Ascending aorta (tissue), 2 donors: ENCODE measurements at regions not wholly inside any gene's neighbourhood (a gene's known extent, or its start where the extent isn't known, plus 50 kb on each side); places are given as distances from the start of the nearest gene placed in this dataset.

Source experiments
- DNase-seq, 2 donors: peaks; one replicate each; pipeline ENCODE4 v3.0.0-alpha.2; 2019; ENCODE audit warnings: low spot score in 2 of 2
- H3K27ac ChIP-seq, 2 donors: fragments of 200-600 bp; sonication (generic); one replicate each; pipeline ENCODE4 v1.5.1; 2016 to 2017; ENCODE audit warnings: mild to moderate bottlenecking in 1 of 2
- H3K27me3 ChIP-seq: fragments of 200-600 bp; sonication (generic); one replicate; pipeline ENCODE4 v1.5.1; 2017
- H3K36me3 ChIP-seq, 2 donors: fragments of 200-600 bp; sonication (generic); one replicate each; pipeline ENCODE4 v1.5.1; 2016
- H3K4me1 ChIP-seq, 2 donors: fragments of 200-600 bp; sonication (generic); one replicate each; pipeline ENCODE4 v1.5.1; 2016 to 2017; ENCODE audit warnings: mild to moderate bottlenecking in 1 of 2
- H3K4me3 ChIP-seq, 2 donors: fragments of 200-600 bp; sonication (generic); one replicate each; pipeline ENCODE4 v1.5.1; 2016 to 2017; ENCODE audit warnings: mild to moderate bottlenecking in 1 of 2
- H3K9me3 ChIP-seq, 2 donors: fragments of 200-600 bp; sonication (generic); one replicate each; pipeline ENCODE4 v1.5.1; 2016
- CTCF ChIP-seq, 3 experiments: fragments of 200-600 bp in 2 of 3; fragments of 450-650 bp in 1 of 3; sonication (generic) in 2 of 3; IDR thresholded peaks; one replicate each; pipeline ENCODE4 v1.5.1; 2016 to 2019; ENCODE audit warnings: antibody characterized with exemption in 3 of 3, mild to moderate bottlenecking in 1 of 3, moderate library complexity in 1 of 3
- intact Hi-C: fragments of 100-400 bp; cut with DNase I; formaldehyde crosslinking; loops from one replicate; pipeline ENCODE4 v1.15.1; 2023

DNA sequence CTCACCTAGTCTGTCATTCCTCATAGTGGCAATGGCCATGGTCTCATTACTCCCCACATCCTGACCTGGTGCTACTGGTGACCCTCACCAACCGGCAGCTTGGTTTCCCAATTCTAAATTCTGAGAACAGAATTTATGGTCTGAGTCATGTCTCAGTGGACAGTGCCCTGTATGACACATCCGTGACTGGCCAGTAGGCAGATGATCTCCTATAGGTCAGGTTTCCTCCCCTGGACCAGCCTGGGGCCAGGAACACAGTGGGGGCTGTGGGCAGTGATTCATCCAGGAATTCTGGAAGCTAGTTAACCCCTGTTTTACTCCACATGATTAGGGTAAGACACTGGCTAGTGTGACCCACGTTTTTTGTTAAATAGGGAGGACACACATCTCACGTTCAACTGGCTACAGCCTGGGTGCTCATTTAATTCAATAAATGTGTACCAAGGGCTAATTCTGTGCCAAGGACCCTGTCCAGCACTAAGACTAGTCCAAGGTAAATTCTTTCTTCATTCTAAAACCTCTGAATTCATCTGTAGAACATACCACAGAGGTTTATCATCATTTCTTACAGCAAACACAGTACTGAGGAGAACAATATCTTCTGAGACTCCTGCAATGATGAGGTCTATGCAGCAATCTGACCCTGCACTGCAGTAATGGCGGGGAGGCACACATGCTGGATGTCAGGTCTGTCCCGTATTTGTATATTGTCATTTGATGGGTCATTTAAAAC lies 249.6 kb upstream of the TBX3 start:
- no peak for DNase-seq
- no peaks in the 10 kb centered on the region for H3K27me3 ChIP-seq
- intact Hi-C loops, result no loop called here
- H3K4me1 ChIP-seq, result no peaks in the 10 kb centered on the region
- no peaks in the 10 kb centered on the region for H3K36me3 ChIP-seq
- no peak overlapping the region for H3K4me3 ChIP-seq
- no peak for TF ChIP-seq CTCF (IDR thresholded peaks at IDR 0.05)
- peaks cover 0 to 3% of the 10 kb centered on the region in 2 donors for H3K9me3 ChIP-seq
- no peak overlapping the region for H3K27ac ChIP-seq

GRCh38 chr12:114932806-114933205 lies 248.8 kb upstream of the TBX3 start:
- no peak overlapping the region for H3K27ac ChIP-seq

DNA sequence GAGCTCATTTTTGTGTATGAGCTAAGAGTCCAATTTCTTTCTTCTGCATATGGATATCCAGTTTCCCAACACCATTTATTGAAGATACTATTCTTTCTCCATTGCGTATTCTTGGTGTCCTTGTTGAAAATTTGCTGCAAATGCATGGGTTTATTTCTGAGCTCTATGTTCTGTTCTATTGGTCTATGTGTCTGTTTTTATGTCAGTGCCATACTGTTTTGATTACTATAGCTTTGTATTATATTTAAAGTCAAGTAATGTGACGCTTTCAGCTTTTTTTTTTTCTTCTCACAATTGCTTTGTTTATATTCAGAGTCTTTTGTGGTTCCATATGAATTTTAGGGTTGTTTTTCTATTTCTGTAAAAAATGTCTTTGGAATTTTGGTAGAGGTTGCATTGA lies 247.1 kb upstream of the TBX3 start:
- Histone ChIP-seq H3K4me3 (no peak overlapping the region), H3K27ac (no peak overlapping the region), H3K4me1 (no peaks in the 10 kb centered on the region), H3K9me3 (peaks cover 0 to 3% of the 10 kb centered on the region in 2 donors), H3K36me3 (no peaks in the 10 kb centered on the region), H3K27me3 (no peaks in the 10 kb centered on the region)
- TF ChIP-seq CTCF (IDR thresholded peaks at IDR 0.05), result no peak
- no peak for DNase-seq
- intact Hi-C loops, result no loop called here

More at GRCh38 chr12:114932806-114933205, 248.8 kb upstream of the TBX3 start:
- no peaks in the 10 kb centered on the region for H3K36me3 ChIP-seq
- no peak for DNase-seq
- no peak overlapping the region for H3K4me3 ChIP-seq
- no peak for TF ChIP-seq CTCF (IDR thresholded peaks at IDR 0.05)
- H3K4me1 ChIP-seq, result no peaks in the 10 kb centered on the region
- intact Hi-C loops, result no loop called here
- peaks cover 0 to 3% of the 10 kb centered on the region in 2 donors for H3K9me3 ChIP-seq
- H3K27me3 ChIP-seq, result no peaks in the 10 kb centered on the region

- Histone ChIP-seq H3K27ac (no peak overlapping the region), H3K27me3 (no peaks in the 10 kb centered on the region), H3K4me1 (no peaks in the 10 kb centered on the region), H3K36me3 (no peaks in the 10 kb centered on the region), H3K4me3 (no peak overlapping the region), H3K9me3 (peaks cover 0 to 3% of the 10 kb centered on the region in 2 donors)
- intact Hi-C loops, result no loop called here
- DNase-seq, result no peak
- TF ChIP-seq CTCF (IDR thresholded peaks at IDR 0.05), result no peak
These were observed 242.4 kb upstream of the TBX3 start for GRCh38 chr12:114926341-114926740.

DNA sequence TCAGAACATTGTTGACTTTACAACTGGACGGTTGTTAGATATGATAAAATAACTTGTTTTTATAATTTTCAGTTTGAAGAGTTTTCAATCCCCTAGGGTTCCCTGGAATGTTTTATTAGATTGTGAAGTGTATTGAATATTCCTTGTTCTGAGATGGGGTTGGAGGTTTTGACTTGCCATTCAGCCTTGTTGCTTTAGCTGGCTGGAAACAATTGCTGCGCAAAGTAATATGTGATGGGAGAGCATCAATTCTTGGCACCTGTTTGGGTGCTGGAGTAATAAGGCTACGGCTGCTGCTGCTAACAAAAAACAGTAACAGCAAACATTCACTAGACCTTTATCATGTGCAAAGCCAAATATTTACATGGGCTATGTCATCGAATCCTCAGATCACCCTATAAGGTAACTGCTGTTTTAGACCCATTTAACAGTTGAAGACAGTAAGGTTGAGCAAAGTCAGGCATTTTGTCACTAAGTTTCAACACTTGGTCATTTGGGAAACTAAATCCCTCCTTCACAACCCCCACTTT lies 241.0 kb upstream of the TBX3 start:
- Histone ChIP-seq H3K4me1 (no peaks in the 10 kb centered on the region), H3K27me3 (no peaks in the 10 kb centered on the region), H3K9me3 (no peaks in the 10 kb centered on the region), H3K4me3 (no peak overlapping the region), H3K36me3 (no peaks in the 10 kb centered on the region), H3K27ac (no peak overlapping the region)
- no peak for DNase-seq
- no peak for TF ChIP-seq CTCF (IDR thresholded peaks at IDR 0.05)
- intact Hi-C loops, result no loop called here
